Right lung (tissue), 2 donors: ENCODE measurements at regions not wholly inside any gene's neighbourhood (a gene's known extent, or its start where the extent isn't known, plus 50 kb on each side); places are given as distances from the start of the nearest gene placed in this dataset.

ENCODE experiments used
- DNase-seq, 2 donors: peaks; one replicate each; pipeline ENCODE4 v3.0.0-alpha.2; 2013

- DNase-seq, result peak; percentile 91 to 92
Observed at GRCh38 chr2:134119713-134120405, 134.0 kb upstream of the MGAT5 start.

- peak; percentile 26 to 38 for DNase-seq
Observed at GRCh38 chr2:134120406-134120732, 133.5 kb upstream of the MGAT5 start.

DNA sequence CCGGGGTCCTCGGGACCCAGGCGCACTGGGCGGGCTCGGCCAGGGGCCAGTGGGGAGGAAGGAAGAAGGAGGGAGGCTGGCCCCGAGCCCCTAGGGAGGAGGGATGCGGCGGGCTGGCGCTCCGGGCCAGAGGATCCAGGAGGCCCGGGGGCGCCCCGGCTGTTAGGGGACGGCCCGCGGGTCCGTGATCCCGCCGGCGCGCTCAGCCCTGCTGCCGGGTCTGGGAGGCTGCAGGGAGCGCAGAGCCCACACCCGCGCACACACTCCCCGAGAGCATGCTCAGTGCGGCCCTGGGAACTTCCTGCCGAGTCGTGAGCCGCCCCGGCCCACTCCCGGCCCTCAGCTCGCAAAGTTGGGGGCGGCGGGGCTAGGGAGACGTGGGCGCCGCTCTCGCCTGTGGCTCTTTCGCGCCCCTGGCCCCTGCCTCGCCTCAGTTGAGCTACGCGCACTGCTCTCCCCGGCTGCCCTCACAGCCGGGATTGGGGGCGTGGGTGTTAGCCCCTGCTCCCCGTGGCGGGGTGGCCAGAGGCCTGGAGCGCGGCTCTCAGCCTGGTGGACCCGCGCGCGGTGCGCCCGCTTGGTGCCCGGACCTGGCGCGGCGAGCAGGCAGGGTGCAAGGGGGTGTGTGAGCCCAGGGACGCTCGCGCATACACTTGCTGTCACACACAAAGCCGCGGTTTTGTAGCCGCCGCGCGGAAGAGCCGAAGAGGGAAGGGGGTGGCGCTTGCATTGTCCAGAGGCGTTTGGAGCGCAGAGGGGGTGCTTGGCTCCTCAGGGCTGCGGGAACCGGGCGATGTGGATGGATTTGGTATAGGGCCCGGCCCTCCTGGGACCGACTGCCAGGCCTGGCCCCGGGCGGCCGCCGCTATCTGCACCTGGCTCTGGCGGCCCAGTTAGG is 132.9 kb upstream of the MGAT5 start:
- DNase-seq, result peak; percentile 40 to 63

- no peak for DNase-seq
Observed at GRCh38 chr2:134122610-134123009, 131.3 kb upstream of the MGAT5 start.

DNA sequence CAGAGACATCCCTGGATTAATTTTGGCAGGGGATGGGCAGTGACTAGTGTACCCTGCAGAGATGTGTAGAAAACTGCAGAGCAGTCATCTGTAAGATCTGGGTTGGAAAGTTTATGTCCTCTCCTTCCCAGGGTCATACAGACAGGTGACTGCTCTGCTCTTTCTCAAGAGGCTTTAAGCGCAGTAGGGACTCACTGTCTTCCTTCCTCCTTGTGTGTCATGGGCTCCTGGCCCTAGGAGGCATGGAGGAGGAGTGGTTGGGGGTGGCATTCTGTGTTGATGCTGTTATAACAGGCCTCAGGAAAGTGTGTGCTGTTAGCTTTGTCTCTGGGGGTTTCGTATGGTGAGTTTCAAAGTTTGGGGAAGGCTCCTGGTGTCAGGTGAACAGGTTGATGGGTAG is 130.5 kb upstream of the MGAT5 start:
- DNase-seq, result no peak

- no peak for DNase-seq
Observed at GRCh38 chr2:134124047-134124753, 129.7 kb upstream of the MGAT5 start.

DNA sequence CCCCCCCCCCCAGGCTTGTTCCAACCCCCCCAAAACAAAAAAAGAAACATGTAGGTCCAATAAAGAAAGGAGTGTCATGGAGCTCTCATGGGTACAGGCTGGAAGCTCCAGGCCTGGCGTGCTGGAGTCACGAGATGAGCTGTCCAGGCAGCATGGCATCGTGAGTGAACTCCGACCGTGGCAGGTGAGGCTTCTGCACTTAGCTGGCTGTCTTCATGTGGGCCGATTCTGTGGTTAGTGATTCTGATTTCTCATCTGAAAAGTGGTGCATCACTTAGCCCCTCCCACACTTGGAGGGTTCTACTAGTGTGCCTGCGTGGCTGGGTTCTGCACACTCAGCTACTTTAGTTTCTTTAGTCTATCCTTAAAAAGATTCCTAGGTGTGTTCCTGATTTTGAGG is 126.4 kb upstream of the MGAT5 start:
- DNase-seq, result no peak

- DNase-seq, result no peak
Observed at GRCh38 chr2:134128746-134129145, 125.1 kb upstream of the MGAT5 start.

GRCh38 chr2:134129900-134130537 is 123.9 kb upstream of the MGAT5 start:
- DNase-seq, result no peak

- no peak for DNase-seq
Observed at GRCh38 chr2:134131681-134132489, 122.0 kb upstream of the MGAT5 start.

DNA sequence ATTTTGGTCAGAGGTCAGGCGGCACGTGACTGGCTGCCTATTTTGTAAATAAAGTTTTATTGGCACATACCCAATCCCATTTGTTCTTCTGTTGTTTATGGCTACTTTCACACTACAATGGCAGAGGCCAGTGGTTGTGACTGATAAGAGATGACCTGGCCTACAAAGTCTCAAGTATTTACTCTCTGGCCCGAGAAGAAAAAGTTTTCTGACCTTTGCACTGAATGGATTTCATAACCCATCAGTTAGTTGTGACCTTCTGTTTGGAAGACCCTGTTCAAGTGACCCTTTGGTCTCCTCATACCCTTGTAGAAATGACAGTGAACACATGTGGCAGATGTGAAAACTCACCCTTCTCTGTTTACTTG is 121.4 kb upstream of the MGAT5 start:
- DNase-seq, result no peak

DNA sequence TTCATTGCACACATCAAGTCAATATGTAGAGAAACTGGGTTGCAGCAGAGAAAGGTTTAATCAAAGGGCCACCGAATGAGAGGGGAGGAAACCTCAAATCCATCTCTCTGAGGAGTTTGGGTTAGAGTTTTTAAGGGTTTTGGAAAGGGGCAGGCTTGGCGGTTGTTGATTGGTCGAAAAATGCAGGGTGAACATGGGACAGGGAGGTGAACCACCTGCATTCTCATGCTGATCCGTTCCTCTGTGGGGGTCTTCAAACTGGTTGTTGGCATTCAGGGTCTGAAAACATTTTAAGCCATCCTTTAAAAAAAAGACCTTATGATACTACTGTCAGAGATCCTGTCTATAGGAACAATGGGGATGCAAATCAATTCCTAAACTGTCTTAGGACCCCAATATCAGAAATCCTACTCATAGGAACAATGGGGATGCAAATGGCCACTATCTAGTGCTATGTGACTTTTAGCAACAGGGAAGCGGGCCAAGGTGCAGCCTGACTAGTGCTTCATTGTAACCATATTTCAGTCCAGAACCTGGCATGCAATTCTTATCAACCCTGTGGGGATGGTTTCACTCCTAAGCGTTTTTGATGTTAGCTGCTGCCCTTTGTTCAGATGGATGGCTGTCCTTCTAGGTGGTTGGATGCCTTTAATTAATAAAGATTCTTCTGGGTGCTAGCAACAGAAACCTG is 120.1 kb upstream of the MGAT5 start:
- DNase-seq, result no peak

- no peak for DNase-seq
Observed at GRCh38 chr2:134134313-134134706, 119.6 kb upstream of the MGAT5 start.

- no peak for DNase-seq
Observed at GRCh38 chr2:134134827-134135226, 119.0 kb upstream of the MGAT5 start.

GRCh38 chr2:134135793-134136192 is 118.1 kb upstream of the MGAT5 start:
- no peak for DNase-seq

- no peak for DNase-seq
Observed at GRCh38 chr2:134136731-134137130, 117.1 kb upstream of the MGAT5 start.

DNA sequence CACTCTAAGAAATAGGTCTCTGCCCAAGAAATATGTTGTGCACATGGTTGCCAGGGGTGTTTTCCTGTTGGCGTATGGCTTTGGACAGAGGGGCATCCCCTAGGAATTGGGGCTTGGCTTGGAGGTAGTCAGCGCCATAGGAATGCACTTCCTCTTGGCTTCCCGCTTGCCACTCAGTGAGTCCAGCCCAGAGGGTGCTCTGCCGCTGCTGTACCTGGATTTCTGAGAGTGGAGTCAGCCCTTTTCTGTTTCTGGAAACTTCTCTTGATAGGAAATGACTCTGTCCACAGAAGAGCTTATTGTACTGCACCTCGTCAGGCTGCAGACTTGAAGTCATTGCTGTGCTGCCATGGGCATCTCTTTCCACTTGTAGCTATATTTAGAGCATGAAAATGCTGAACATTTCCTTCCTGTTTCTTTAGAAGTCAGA is 116.7 kb upstream of the MGAT5 start:
- DNase-seq, result no peak

- DNase-seq, result no peak
Observed at GRCh38 chr2:134138115-134138514, 115.8 kb upstream of the MGAT5 start.

GRCh38 chr2:134139611-134140010 is 114.3 kb upstream of the MGAT5 start:
- no peak for DNase-seq

GRCh38 chr2:134140251-134140661 is 113.6 kb upstream of the MGAT5 start:
- DNase-seq, result no peak
